HepG2 (cell line): ENCODE measurements at regions not wholly inside any gene's neighbourhood (a gene's known extent, or its start where the extent isn't known, plus 50 kb on each side); places are given as distances from the start of the nearest gene placed in this dataset.

Experiments used
- ATF4 ChIP-seq, 2 experiments: fragments of 450-650 bp in 1 of 2; sonication (generic) in 1 of 2; formaldehyde crosslinking; IDR thresholded peaks; 2 replicates each; pipeline versions ENCODE4 v1.5.0 to v1.8.0; 2020 to 2022; ENCODE audit warnings: mild to moderate bottlenecking in 1 of 2, missing genetic modification reagents in 1 of 2
- ATF7 ChIP-seq, 2 experiments: fragments of 450-650 bp in 1 of 2; sonication (generic) in 1 of 2; formaldehyde crosslinking in 1 of 2; IDR thresholded peaks; 2 replicates each; pipeline versions ENCODE4 v1.4.0 to v1.6.1; 2016 to 2020; ENCODE audit warnings: antibody characterized with exemption in 1 of 2, mild to moderate bottlenecking in 1 of 2, missing genetic modification reagents in 1 of 2
- BORCS8-MEF2B ChIP-seq: sonication (generic); formaldehyde crosslinking; IDR thresholded peaks from 2 replicates; pipeline ENCODE4 v1.8.0; 2022; ENCODE audit warnings: mild to moderate bottlenecking, missing genetic modification reagents
- GATAD1 ChIP-seq: IDR thresholded peaks from 2 replicates; pipeline ENCODE4 v1.6.1; 2016; ENCODE audit warnings: missing genetic modification reagents, missing compliant biosample characterization
- HNRNPLL ChIP-seq: fragments of 200-400 bp; formaldehyde crosslinking; IDR thresholded peaks from 2 replicates; pipeline ENCODE4 v1.6.1; 2017; ENCODE audit warnings: mild to moderate bottlenecking, low read depth, low read length; ENCODE audit not compliant: poor library complexity, severe bottlenecking
- HNRNPUL1 ChIP-seq: fragments of 200-400 bp; formaldehyde crosslinking; IDR thresholded peaks from 2 replicates; pipeline ENCODE4 v1.6.1; 2017; ENCODE audit warnings: low read depth, mild to moderate bottlenecking, low read length, moderate library complexity
- KLF9 ChIP-seq: IDR thresholded peaks from 2 replicates; pipeline ENCODE4 v1.6.1; 2016; ENCODE audit warnings: low read depth
- KMT2A ChIP-seq: sonication (generic); formaldehyde crosslinking; IDR thresholded peaks from 2 replicates; pipeline ENCODE4 v1.4.0; 2020; ENCODE audit warnings: missing genetic modification reagents
- MAF1 ChIP-seq: sonication (generic); formaldehyde crosslinking; IDR thresholded peaks from 2 replicates; pipeline ENCODE4 v1.5.0; 2020; ENCODE audit warnings: missing genetic modification reagents, borderline replicate concordance
- MBNL3 ChIP-seq: fragments of 250-450 bp; sonication (Bioruptor Pico); conservative IDR thresholded peaks from 2 replicates; pipeline ENCODE4 v1.8.0; 2022; ENCODE audit warnings: mild to moderate bottlenecking, inconsistent platforms
- MIER2 ChIP-seq: IDR thresholded peaks from 2 replicates; pipeline ENCODE4 v1.6.1; 2016; ENCODE audit warnings: missing biosample characterization, missing genetic modification reagents
- SAP130 ChIP-seq: IDR thresholded peaks from 2 replicates; pipeline ENCODE4 v1.6.1; 2016; ENCODE audit warnings: low read depth
- TARDBP ChIP-seq: sonication (generic); formaldehyde crosslinking; IDR thresholded peaks from 2 replicates; pipeline ENCODE4 v1.8.0; 2022; ENCODE audit warnings: mild to moderate bottlenecking, missing genetic modification reagents
- USF2 ChIP-seq, 2 experiments: sonication (generic) in 1 of 2; formaldehyde crosslinking in 1 of 2; IDR thresholded peaks; 2 replicates each; pipeline versions ENCODE4 v1.5.1 to v1.6.1; 2011 to 2020; ENCODE audit warnings: borderline replicate concordance in 1 of 2, low read depth in 1 of 2, low read length in 1 of 2, mild to moderate bottlenecking in 1 of 2, missing genetic modification reagents in 1 of 2, moderate library complexity in 1 of 2
- ZMYM3 ChIP-seq: sonication (generic); formaldehyde crosslinking; IDR thresholded peaks from 2 replicates; pipeline ENCODE4 v1.5.1; 2020; ENCODE audit warnings: mild to moderate bottlenecking, missing genetic modification reagents
- ZNF350 ChIP-seq: sonication (generic); formaldehyde crosslinking; IDR thresholded peaks from 2 replicates; pipeline ENCODE4 v1.4.0; 2020; ENCODE audit warnings: mild to moderate bottlenecking, low read depth, missing genetic modification reagents, borderline replicate concordance
- ZNF468 ChIP-seq: sonication (generic); formaldehyde crosslinking; IDR thresholded peaks from 2 replicates; pipeline ENCODE4 v1.8.0; 2022; ENCODE audit warnings: mild to moderate bottlenecking, moderate library complexity, missing genetic modification reagents
- ZNF737 ChIP-seq: sonication (generic); formaldehyde crosslinking; IDR thresholded peaks from 2 replicates; pipeline ENCODE4 v1.5.0; 2020; ENCODE audit warnings: missing genetic modification reagents, mild to moderate bottlenecking, borderline replicate concordance
- TF ChIP-seq, protein P1 (sequence below): sonication (generic); formaldehyde crosslinking; IDR thresholded peaks from 2 replicates; pipeline ENCODE4 v1.4.0; 2020; ENCODE audit warnings: missing genetic modification reagents
- TF ChIP-seq, protein P2 (sequence below): sonication (generic); formaldehyde crosslinking; IDR thresholded peaks from 2 replicates; pipeline ENCODE4 v1.5.0; 2020; ENCODE audit warnings: missing genetic modification reagents
- TF ChIP-seq, protein P3 (sequence below): sonication (generic); formaldehyde crosslinking; IDR thresholded peaks from 2 replicates; pipeline ENCODE4 v1.4.0; 2020; ENCODE audit warnings: low read depth, mild to moderate bottlenecking, missing genetic modification reagents

DNA sequence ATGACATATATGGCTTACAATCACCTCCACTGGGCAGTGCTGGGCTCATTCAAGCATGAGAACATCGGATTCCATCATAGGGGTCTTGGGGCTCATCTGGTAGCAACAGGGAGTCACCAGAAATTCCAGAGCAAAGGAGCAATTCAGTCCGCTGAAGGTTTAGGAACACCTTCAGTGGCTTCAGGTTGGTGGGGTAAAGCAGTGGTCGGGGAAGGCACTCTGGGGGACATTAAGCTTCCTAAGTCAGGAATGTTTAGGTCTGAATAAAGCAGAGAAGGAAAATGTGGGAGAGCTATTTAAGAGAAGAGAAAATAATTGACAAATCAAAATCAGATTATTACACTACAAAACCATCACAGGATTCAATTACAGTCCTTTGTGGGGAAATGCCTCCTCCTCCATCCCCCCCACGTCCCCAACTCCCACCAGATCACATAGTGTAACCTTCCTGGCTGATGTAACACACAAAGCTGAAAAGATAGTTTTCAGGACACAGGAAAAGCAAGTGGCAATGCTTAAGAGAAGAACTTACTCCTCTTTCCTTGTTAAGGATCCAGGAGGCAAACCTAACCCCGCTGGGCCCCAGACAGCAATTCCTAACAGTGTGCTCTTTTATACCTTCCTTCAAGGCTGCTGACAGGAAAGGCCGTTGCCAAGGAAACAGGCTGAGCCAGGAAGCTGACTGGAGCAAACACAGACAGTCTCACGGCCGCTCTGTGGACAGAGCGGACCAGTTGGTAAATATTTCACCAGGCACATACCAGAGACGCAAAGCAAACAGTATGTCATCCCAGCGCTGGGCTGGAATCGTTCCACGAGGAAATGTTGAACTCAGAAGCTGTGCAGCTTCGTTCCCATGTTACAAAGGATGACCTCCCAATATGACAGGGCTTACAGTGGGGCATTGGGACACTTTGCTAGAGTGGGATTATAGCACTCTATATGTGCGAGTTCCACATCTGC lies 57.5 kb upstream of the LMCD1 start (continued):
- no peak for TF ChIP-seq HNRNPLL
- TF ChIP-seq ZNF737 (CRISPR knock-in tag): no peak
- peak; percentile 49; the same call in 1 of the 2 replicates for TF ChIP-seq ATF7 (IDR thresholded peaks at IDR 0.05)
- 0 out of 2 replicates have a peak, but pooled peaks have one; percentile 26 for TF ChIP-seq ATF7 (CRISPR knock-in tag; IDR thresholded peaks at IDR 0.05)
- TF ChIP-seq ZMYM3 (CRISPR knock-in tag): peak; percentile 69
- no peak for TF ChIP-seq KMT2A (CRISPR knock-in tag)
- TF ChIP-seq MBNL3 (CRISPR knock-in tag): no peak
- TF ChIP-seq, protein P1, sequence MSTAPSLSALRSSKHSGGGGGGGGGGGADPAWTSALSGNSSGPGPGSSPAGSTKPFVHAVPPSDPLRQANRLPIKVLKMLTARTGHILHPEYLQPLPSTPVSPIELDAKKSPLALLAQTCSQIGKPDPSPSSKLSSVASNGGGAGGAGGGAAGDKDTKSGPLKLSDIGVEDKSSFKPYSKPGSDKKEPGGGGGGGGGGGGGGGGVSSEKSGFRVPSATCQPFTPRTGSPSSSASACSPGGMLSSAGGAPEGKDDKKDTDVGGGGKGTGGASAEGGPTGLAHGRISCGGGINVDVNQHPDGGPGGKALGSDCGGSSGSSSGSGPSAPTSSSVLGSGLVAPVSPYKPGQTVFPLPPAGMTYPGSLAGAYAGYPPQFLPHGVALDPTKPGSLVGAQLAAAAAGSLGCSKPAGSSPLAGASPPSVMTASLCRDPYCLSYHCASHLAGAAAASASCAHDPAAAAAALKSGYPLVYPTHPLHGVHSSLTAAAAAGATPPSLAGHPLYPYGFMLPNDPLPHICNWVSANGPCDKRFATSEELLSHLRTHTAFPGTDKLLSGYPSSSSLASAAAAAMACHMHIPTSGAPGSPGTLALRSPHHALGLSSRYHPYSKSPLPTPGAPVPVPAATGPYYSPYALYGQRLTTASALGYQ (CRISPR knock-in tag): peak; percentile 94
- TF ChIP-seq GATAD1 (CRISPR knock-in tag): 0 out of 2 replicates have a peak, but pooled peaks have one; percentile 28
- TF ChIP-seq, protein P2, sequence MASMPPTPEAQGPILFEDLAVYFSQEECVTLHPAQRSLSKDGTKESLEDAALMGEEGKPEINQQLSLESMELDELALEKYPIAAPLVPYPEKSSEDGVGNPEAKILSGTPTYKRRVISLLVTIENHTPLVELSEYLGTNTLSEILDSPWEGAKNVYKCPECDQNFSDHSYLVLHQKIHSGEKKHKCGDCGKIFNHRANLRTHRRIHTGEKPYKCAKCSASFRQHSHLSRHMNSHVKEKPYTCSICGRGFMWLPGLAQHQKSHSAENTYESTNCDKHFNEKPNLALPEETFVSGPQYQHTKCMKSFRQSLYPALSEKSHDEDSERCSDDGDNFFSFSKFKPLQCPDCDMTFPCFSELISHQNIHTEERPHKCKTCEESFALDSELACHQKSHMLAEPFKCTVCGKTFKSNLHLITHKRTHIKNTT (CRISPR knock-in tag): no peak
- no peak for TF ChIP-seq HNRNPUL1
- TF ChIP-seq ZNF468 (CRISPR knock-in tag): no peak
- TF ChIP-seq, protein P3, sequence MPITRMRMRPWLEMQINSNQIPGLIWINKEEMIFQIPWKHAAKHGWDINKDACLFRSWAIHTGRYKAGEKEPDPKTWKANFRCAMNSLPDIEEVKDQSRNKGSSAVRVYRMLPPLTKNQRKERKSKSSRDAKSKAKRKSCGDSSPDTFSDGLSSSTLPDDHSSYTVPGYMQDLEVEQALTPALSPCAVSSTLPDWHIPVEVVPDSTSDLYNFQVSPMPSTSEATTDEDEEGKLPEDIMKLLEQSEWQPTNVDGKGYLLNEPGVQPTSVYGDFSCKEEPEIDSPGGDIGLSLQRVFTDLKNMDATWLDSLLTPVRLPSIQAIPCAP: no peak
- peak in 1 of 2 experiments; percentile 79; a peak in 2 of 4 replicates for TF ChIP-seq ATF4 (CRISPR knock-in tag; IDR thresholded peaks at IDR 0.05)
- no peak for TF ChIP-seq MAF1 (CRISPR knock-in tag)
- peak; percentile 88 for TF ChIP-seq ZNF350 (CRISPR knock-in tag)
- peak; percentile 88; the same call in 1 of the 2 replicates for TF ChIP-seq BORCS8-MEF2B
- TF ChIP-seq MIER2 (CRISPR knock-in tag): 0 out of 2 replicates have a peak, but pooled peaks have one; percentile 52
- peak; percentile 96 for TF ChIP-seq SAP130 (CRISPR knock-in tag)
- peak; percentile 95 for TF ChIP-seq TARDBP (CRISPR knock-in tag)
- TF ChIP-seq KLF9: no peak
- no peak for TF ChIP-seq USF2 (IDR thresholded peaks at IDR 0.05; ENCODE audit: low read depth, low read length)
- no peak; the same call in 1 of the 2 replicates for TF ChIP-seq USF2 (CRISPR knock-in tag; IDR thresholded peaks at IDR 0.05; ENCODE audit: borderline replicate concordance)
